GM21390 (cell line): ENCODE measurements at regions not wholly inside any gene's neighbourhood (a gene's known extent, or its start where the extent isn't known, plus 50 kb on each side); places are given as distances from the start of the nearest gene placed in this dataset.

ENCODE experiments used
- ATAC-seq: cut with Tn5 transposase; IDR thresholded peaks from one replicate; pipeline ENCODE4 v1.9.1; 2021; ENCODE audit not compliant: unreplicated experiment

DNA sequence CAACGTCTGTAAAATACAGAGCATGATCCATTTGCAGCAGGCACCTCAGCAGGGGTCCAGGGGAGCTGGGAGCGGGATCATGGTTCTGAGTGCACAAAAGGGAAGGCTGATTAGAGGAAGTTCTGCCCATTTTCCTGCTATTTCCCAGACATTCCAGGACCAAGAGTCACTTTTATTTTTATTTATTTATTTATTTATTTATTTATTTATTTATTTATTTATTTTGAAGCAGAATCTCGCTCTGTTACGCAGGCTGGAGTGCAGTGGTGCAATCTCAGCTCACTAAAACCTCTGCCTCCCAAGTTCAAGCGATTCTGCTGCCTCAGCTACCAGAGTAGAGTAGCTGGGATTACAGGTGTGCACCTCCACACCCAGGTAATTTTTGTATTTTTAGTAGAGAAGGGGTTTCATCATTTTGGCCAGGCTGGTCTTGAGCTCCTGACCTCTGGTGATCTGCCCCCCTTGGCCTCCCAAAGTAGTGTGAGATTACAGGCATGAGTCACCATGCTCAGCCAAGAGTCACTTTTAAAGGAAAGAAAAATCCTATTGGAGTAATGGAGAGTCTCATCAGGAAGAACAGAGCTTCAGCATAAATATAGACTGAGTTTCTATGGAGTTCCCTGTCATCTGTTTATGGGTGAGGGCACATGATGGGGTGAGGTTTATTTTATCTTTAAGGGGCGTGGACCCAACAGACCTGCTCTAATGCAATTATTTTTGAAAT, 355.2 kb downstream of the HAPSTR1 start:
- ATAC-seq, result no peak

DNA sequence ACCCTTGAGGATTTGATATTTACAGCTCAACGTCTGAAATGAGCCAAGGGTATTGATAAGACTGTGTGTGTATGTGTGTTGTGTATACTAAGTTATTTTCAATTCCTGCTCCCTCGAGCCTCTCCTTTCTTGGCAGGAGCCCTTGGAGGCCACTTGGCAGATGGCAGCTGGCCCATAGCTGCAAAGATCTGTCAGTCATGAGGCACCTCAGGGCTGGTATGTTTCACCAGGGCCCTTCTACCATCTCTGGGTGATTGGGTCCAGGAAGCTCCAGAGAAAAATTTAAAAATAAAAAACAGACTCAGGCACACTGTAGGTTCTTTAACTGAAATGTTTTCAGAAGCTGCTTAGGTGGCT, 355.7 kb downstream of the HAPSTR1 start:
- no peak for ATAC-seq

DNA sequence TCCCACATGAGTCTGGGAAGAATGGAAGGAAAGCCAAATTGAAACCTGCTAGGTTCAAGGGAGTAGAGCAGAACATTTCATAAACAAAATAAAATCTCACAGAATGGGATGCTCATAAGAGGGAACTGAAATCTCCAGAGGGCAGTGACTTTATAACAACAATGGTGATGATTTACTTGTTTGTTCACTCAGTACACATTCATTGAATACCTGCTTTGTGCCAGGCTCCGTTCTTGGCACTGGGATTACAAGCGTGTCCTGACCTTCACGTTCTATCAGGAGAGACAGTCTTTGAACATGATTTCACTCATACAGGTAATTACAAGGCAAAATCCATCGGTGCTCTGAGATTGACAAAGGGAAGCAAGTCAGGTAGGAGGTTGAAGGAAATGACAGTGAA, 356.3 kb downstream of the HAPSTR1 start:
- no peak for ATAC-seq

DNA sequence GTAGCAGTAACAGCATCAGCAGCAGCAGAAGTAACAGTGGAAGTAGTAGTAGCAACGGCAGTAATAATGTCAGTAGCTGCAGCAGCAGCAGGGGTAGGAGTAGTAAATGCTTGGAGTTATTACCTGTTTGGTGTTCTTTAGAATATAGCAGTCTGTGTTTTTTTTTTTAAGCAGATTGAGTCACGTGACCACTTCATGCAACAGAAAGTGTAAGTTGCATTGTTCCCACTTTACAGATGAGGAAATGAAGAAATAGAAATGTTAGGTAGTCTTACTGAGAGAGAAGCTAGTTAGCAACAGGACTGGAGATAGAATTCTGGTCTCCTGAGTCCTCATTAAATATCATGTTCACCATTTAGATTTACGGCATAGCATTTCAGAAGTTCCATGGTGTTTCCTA, 358.2 kb downstream of the HAPSTR1 start:
- no peak for ATAC-seq

DNA sequence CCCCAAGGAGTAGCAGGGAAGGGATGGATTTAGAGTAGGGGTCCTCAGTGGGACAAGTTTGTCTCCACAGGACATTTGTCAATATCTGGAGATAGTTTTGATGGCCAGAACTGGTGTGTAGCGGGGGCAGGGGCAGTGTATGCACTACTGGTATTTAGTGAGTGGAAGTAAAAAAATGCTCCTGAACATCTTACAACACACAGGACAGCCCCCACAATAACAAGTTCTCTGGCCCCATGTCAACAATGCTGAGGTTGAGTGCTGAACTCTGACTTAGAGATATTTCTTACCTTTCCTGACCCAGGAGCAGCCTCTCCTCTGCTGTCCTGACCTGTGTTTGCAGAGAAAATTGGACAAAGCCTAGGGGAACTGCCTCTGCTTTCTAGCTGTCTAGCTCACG, 365.8 kb downstream of the HAPSTR1 start:
- ATAC-seq, result no peak

DNA sequence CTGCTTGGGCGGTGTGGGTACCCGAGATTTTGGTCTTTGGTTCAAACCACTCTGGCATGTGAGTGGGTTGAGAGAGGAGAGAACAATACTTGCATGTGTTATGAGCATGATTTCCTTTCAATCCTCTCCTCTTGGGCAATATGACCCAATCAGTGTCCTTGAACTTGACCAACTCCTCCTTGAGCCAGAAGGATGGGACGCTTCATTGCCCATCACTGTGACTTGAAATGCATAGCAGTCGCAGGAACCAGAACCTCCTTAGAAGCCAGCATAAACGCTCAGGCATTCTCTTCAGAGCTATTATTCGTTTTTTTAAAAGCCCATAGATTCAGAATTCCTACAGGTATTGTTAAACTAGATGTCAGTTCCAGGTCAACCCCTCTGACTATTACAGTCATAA, 367.4 kb downstream of the HAPSTR1 start:
- no peak for ATAC-seq

DNA sequence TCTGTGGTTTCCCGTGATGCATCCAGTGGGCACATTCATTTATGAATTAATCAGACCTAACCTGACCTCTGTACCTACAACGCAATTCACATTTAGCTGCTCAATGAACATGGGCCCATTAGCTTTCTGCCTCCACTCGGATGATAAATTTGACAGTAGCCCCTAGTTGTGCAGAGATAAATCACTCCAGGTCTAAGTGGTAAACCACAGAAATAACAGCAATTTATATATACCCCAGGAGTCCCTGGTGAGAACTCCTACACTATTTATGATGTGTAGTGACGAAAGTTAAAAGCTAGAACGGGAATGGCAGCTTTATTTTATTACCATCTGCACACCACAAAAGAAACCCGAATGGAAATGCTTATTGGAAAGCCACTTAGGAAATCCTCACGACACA, 371.5 kb downstream of the HAPSTR1 start:
- no peak for ATAC-seq

DNA sequence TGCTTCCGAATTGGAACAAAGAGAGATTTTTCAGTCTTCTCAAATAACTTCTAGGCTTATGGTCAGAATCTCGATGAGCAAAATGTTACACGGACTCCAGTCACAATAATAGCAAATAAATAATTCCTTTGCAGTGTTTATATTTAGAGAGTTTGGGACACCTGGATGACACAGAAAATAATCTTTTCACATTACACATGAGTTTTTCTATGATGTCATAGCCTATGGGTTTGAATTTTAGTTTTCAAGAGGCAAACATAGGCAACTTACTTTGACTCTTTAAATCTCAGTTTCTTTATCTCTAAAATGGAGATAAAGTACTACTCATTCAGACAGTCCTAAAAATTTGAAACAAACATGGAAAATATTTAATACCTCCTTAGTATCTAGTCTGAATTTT, 372.0 kb downstream of the HAPSTR1 start:
- ATAC-seq, result no peak

DNA sequence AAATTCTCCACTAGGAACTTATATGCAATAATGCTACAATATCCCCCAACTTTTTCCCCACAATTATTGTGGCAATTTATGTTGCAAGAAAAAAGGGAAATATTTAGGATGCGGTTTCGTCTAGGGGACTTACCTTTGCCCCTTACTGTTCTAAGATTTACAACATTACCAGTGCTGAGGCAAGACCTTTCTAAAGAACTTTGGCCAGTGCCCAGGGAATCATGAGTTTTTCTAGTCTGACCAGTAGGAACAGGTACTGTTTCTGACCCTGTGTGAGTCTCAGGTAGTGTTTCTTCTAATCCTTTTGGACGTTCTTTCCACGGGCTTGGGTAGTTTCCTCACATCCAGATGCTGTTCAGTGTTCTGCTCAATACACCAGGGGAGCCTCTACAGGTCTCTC, 373.7 kb downstream of the HAPSTR1 start:
- ATAC-seq, result no peak

DNA sequence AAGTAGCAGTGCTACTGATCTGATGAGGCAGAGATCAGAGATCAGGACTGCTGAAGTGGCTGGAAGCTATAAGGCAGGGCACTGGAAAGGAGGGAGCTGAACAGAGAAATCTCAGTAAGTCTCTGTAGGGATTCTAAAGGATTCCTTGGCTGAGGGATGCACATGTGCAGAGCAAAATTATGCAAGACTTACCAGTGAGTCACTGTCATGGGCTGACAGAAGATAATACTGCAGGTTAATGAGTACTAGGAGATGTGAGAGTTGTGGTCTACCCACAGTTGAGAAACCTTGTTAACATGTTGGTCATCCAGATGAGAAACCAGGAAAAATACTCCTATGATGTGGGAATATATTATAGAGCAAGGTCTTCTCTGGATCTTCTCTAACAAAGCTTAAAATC, 378.1 kb downstream of the HAPSTR1 start:
- no peak for ATAC-seq

DNA sequence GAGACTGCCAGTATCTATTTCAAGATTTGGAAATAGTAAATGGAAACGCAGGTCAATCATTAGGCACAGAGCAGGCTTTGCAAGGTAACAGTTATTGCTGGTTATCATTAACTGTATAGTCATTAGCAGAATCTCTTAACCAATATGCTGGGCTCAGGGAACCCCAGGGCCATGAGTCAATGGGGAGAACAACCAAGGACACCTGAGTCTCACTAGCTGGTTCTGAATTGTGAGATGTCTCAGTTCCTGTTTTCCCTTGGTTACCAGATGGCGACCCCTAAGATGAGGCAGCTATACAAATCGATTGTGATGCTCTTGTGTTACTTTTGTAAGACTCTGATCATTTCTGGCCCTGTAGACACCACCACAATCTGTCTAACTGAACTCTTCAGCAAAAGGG, 385.3 kb downstream of the HAPSTR1 start:
- ATAC-seq, result no peak

DNA sequence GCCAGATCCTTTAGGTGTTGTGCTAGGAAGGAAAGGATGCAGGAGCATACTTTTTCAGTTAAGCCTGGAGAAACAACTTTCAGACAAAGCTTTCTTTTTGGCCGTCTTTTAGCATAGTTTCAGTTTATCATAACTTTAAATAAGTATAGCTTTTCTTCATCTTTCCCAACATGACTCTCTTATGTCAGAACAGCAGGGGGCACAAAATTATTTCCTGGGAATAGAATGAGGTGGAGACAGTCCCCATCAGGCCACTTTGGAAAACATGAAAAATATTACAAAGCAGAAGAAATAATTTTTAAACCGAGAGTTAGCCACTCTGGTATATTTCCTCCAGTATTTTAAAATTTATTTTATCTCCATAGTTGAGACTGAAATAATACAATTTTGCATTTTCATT, 387.6 kb downstream of the HAPSTR1 start:
- no peak for ATAC-seq

DNA sequence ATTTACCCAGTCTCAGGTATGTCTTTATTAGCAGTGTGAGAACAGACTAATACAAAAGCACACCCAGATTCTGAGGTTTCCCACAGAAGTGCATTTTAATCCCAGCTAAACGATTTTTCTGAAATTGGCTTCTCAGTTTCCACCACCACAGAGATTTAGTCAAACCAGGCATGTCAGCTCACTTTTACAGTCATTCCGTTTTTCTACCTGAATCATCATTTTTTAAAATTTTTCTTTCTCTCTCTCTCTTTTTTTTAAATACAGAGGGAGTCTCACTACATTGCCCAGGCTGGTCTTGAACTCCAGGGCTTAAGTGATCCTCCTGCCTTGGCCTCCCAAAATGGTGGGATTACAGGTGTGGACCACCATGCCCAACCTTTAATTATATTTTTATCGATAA, 389.1 kb downstream of the HAPSTR1 start:
- ATAC-seq, result no peak

DNA sequence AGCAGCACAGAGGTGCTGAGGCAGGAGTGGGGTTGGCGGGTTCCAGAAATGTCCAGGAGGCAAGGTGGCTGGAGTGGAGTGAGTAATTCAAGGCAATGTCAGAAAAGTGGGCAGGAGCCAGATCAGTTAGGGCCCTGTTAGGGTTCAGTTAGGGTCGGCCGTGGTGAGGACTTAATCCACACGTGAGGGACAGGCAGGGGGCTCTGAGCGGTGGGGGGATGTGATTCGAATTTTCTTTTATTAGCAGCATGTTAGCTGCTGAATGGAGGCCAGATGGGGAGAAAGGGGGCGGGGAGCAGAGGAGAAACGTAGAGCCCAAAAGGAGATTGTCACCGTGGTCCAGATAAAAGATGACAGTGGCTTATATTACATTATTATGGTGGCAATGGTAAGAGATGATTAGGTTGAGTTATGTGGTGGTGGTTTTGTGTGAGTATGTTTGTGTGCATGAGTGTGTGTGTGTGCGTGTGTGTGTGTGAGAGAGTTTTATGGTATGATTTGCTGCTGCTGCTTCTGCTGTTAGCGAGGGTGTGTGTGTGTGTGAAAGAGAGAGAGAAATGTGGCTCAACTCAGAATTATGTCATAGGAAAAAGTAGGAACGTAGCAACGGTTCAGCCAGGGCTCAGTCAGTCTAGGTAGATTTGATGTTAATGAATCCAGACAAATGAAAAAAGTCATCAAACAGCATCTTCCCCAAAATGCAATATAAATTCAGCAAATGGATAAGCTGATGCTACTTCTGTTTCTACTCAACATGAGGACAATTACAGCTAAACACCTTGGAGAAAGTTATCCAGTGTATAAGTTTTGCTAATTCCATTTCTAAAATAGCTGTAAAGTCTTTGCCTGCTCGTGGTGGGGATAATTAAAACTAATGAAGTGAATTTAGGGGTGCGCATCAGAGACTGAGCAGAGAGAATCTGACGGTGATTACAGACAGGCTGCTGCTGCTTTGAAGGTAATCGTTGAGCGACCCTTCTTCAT, 390.6 kb downstream of the HAPSTR1 start:
- ATAC-seq, result no peak

DNA sequence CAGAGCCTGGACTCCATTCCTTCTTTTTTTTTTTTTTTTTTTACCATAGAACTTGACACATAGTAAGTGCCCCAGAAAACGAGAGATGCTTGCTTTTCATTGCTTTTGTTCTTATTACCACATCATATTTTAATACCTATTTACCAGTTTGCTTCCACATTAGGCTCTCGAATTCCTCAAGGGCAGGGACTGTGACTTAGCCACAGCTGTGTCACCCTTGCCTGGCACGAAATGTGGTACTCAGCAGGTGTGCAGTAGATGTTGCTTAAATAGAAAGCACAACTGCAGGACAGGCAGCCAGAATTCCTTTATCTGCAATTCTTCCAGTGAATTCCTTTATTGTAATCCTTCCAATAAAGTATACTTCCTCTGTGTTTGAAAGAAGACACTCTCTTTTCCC, 393.0 kb downstream of the HAPSTR1 start:
- no peak for ATAC-seq

DNA sequence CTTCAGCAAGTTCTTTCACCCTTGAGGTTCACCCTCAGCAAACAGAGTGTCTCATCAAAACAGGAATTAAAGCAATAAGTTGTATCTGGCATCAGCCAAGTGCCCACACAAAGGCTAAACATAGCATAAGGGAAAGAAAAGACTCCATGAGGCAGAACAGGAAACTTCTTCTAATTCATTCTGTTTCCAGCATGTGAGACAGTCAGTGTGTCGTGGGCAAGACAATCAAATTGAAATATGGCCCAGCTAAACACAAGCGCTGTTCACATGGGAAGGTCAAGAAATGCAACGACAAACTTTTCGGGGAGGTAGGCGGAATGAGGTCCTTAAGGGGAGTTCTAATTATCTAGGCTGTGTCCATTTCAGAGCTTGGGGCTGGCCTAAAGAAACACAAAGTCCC, 393.4 kb downstream of the HAPSTR1 start:
- no peak for ATAC-seq

DNA sequence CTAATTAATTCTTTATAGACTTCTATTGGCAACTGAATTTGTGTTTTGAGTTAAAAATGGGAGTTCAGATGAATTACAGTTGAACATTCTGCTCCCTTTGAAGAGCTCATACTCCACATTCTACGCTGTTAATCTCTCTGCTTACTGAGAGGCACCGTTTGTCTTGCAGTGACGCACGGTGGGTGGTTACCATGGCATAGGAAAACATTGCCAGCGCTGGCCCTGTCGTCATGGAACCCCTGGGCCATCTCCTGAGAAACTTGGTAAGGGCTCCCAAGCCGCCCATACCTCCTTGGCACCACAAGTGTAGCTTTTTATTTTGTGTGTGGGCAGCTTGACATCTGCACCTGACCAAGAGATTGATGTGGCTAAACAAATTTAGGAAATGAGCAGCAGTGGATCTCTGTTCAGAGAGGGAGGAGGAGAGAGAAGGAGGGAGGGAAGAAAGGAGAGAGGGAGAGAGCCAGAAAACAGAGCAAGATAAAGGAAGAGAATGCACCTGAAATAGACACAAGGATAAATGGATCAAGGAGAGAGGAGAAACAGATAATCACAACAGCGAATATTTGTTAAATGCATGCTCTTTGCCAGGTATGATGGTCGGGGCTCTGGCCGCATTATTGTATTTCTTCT, 398.5 kb downstream of the HAPSTR1 start:
- ATAC-seq, result no peak

DNA sequence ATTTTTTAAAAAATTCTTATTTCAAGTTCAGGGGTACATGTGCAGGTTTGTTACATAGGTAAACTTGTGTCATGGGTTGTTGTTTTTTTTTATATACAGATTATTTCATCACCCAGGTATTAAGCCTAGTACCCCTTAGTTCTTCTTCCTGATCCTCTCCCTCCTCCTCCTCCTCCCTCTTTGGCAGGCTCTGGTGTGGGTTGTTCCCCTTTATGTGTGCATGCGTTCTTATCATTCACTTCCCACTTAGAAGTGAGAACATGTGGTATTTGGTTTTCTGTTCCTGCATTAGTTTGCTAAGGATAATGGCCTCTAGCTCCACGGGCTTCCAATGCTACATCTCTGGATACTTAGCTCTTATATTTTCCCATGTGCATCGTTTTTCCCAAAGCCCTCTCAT, 404.4 kb downstream of the HAPSTR1 start:
- no peak for ATAC-seq

DNA sequence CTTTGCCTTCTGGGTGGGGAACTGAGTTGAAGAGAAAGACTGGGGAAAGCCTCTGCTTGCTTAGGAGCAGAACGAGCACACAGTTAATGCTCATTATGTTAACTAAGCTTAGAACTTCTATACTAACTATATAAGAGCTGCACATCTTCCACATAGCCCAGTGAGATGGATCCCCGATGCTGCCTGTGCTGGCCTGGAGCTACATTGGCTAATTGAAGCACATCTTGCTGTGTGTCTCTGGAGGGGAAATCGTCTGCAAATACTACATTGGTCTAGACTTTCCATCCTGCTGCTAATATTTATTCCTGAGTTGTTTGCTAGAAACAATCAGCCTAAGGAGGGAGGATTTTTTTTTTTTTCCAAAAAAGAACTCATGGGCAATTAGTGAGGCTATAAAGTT, 406.3 kb downstream of the HAPSTR1 start:
- ATAC-seq, result no peak

DNA sequence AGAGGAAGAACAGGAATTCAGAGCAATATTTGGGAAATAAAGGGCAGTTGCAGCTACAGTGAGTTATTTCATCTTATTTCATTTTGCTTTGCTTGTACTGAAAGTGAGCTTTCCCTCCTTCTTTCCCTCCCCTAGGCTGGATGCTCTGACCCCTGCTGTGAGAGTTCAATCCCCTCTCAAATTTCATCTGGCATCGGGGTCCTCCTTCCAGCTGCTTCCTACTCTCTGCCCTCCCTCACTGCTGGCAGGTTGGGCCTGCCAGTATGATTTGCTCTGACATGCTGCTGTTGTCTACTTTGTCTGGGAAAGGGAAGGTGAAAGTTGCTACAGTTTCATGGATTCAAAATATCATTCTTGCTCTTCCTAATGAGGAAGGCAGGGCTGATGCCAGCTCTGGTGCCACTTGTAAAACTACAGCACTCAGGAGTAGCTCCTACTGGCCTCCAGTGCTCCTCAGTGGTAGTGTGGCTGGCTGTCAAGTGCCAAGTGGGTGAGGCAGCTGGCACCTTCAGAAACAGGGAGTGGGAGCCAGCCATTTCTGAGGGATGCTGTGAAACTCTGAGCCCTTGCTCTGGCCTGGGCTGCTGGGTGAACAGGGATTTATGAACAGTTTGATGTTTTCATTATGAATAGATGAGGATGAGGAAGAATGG, 408.6 kb downstream of the HAPSTR1 start:
- no peak for ATAC-seq

DNA sequence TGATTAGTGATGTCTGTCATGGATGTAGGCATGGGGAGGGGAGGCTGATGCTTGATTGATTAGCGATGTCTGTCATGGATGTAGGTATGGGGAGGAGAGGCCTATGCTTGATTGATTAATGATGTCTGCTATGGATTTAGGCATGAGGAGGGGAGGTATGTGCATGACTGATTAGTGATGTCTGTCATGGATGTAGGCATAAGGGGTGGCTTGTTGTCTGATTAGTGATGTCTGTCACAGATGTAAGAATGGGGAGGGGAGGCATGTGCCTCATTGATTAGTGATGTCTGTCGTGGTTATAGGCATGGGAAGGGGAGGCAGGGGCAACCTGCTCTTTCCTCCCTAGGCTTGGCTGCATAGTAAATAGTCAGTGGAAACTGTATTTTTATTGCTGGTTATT, 409.4 kb downstream of the HAPSTR1 start:
- ATAC-seq, result no peak
